ENCODE measurements at regions not wholly inside any gene's neighbourhood (a gene's known extent, or its start where the extent isn't known, plus 50 kb on each side); places are given as distances from the start of the nearest gene placed in this dataset.
"Not testable (repeated sequence)": the region's sequence is repeated elsewhere in the genome, so short reads cannot be mapped to it uniquely, and the experiment has no call there.

GRCh38 chr13:24968416-24968815 is 127.5 kb upstream of the PABPC3 start:
- TF ChIP-seq CTCF (IDR thresholded peaks at IDR 0.05; ENCODE audit: low read length, missing control alignments) = peak; percentile 41
- peak overlapping the region; percentile 59 for H3K4me3 ChIP-seq (replicated peaks; ENCODE audit: low read depth, low read length)
- peak; percentile 38 for DNase-seq (ENCODE audit: low read depth)

- not testable (repeated sequence) for H3K4me3 ChIP-seq (replicated peaks; ENCODE audit: low read depth, low read length); DNase-seq (ENCODE audit: low read depth)
Measured at GRCh38 chr13:24973102-24973501, 122.8 kb upstream of the PABPC3 start.

- H3K4me3 ChIP-seq (replicated peaks; ENCODE audit: low read depth, low read length); DNase-seq (ENCODE audit: low read depth): not testable (repeated sequence)
Measured at GRCh38 chr13:24981181-24981803, 114.6 kb upstream of the PABPC3 start.

GRCh38 chr13:24982333-24982999 is 113.5 kb upstream of the PABPC3 start:
- no peak for DNase-seq (ENCODE audit: low read depth)
- H3K4me3 ChIP-seq (replicated peaks; ENCODE audit: low read depth, low read length) = no peak overlapping the region
- no peak for TF ChIP-seq CTCF (IDR thresholded peaks at IDR 0.05; ENCODE audit: low read length, missing control alignments)

- no peak for TF ChIP-seq CTCF (IDR thresholded peaks at IDR 0.05; ENCODE audit: low read length, missing control alignments)
- no peak overlapping the region for H3K4me3 ChIP-seq (replicated peaks; ENCODE audit: low read depth, low read length)
- no peak for DNase-seq (ENCODE audit: low read depth)
Measured at GRCh38 chr13:24983094-24983493, 112.8 kb upstream of the PABPC3 start.

- no peak for TF ChIP-seq CTCF (IDR thresholded peaks at IDR 0.05; ENCODE audit: low read length, missing control alignments)
- no peak for DNase-seq (ENCODE audit: low read depth)
- H3K4me3 ChIP-seq (replicated peaks; ENCODE audit: low read depth, low read length) = no peak overlapping the region
Measured at GRCh38 chr13:24984134-24984533, 111.8 kb upstream of the PABPC3 start.

GRCh38 chr13:24985107-24985506 is 110.8 kb upstream of the PABPC3 start:
- no peak for DNase-seq (ENCODE audit: low read depth)
- no peak overlapping the region for H3K4me3 ChIP-seq (replicated peaks; ENCODE audit: low read depth, low read length)
- no peak for TF ChIP-seq CTCF (IDR thresholded peaks at IDR 0.05; ENCODE audit: low read length, missing control alignments)

- no peak for TF ChIP-seq CTCF (IDR thresholded peaks at IDR 0.05; ENCODE audit: low read length, missing control alignments)
- no peak overlapping the region for H3K4me3 ChIP-seq (replicated peaks; ENCODE audit: low read depth, low read length)
- DNase-seq (ENCODE audit: low read depth) = no peak
Measured at GRCh38 chr13:24985896-24986295, 110.0 kb upstream of the PABPC3 start.
